ENCODE measurements at regions not wholly inside any gene's neighbourhood (a gene's known extent, or its start where the extent isn't known, plus 50 kb on each side); places are given as distances from the start of the nearest gene placed in this dataset.
"Not testable (repeated sequence)": the region's sequence is repeated elsewhere in the genome, so short reads cannot be mapped to it uniquely, and the experiment has no call there.

DNA sequence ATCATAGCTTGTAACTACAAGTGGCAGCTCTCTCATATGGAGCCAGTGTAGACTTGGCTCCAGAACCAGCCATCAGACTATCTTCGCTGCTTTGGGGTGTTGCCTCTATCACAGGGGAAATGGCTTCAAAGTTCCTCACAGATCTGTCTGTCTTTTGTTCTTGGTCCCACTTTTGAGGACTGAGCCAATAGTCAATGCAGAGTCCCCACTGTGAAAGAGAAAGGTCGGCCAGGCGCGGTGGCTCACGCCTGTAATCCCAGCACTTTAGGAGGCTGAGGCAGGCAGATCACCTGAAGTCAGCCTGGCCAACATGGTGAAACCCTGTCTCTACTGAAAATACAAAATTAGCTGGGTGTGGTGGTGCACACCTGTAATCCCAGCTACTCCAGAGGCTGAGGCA lies 86.9 kb upstream of the FZD7 start:
- ATAC-seq; DNase-seq (ENCODE audit: low spot score); intact Hi-C loops (cut with DNase I): not testable (repeated sequence)

GRCh38 chr2:201947287-201947686 lies 86.4 kb upstream of the FZD7 start:
- ATAC-seq (no peak), DNase-seq (ENCODE audit: low spot score) (no peak)
- intact Hi-C loops (cut with DNase I), result no loop called here

- peak; percentile 63 for ATAC-seq
- intact Hi-C loops (cut with DNase I), result no loop called here
- DNase-seq (ENCODE audit: low spot score), result no peak
These were observed 84.3 kb upstream of the FZD7 start for GRCh38 chr2:201949181-201949926.

- ATAC-seq, result no peak
- no peak for DNase-seq (ENCODE audit: low spot score)
- intact Hi-C loops (cut with DNase I), result no loop called here
These were observed 83.8 kb upstream of the FZD7 start for GRCh38 chr2:201949927-201950246.

DNA sequence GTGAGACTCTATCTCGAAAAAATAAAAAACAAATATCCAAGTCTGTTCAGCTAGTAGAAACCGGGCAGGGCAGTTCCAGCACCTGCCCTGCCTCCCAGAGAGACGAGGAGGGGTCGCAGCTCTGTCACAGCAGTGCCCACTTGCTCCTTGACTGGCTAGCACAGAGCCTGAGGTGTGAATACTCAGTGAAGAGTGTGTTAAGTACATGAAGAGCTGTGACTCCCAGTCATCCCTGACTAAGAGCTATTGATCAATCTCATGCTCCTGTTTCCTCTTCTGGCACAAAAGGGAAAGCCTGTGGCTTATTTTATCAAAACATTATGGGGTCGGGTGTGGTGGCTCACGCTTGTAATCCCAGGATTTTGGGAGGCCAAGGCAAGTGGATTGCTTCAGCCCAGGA lies 83.0 kb upstream of the FZD7 start:
- intact Hi-C loops (cut with DNase I), result no loop called here
- ATAC-seq, result no peak

DNA sequence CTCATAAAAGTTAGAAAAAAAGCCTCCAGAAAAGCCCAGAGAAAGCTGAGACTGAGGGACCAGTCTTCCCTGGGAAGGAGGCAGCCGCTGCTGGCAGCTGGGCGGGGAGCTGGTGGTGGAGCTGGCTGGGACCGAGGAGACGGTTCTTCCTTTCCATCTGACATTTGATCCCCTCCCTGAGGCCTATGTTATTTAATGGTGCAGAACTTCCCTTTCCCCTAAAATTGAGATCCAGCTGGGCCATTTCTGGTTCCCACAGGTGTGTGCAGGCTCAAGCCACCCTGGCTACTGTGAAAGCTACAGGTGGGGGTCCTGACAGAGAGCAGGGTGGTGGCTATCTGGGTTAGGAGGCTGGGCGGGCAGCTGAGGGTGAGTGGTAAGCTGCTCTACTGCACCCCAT lies 81.5 kb upstream of the FZD7 start:
- ATAC-seq, result no peak
- intact Hi-C loops (cut with DNase I), result no loop called here
- DNase-seq (ENCODE audit: low spot score), result no peak

More for the DNA sequence above, 83.0 kb upstream of the FZD7 start:
- no peak for DNase-seq (ENCODE audit: low spot score)

DNA sequence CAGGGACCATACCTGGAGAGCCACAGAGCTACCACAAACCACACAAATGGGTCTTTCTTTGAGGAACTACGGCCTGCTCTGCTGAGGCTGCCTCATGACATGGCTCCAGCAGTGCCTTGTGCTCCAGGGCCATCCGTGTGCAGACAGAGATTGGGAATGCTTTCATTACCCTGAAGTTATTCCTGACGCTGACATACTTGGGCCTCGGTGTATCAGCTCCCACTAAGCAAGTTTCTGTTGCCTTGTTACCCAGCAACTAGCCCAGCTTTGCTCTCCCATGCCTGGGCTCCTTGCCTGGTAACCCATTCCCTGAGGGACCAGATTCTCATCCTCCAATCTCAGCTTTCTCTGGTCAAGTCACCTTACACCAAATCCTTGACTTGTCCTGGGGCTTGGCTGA lies 80.3 kb upstream of the FZD7 start:
- ATAC-seq (peak; percentile 3), DNase-seq (ENCODE audit: low spot score) (no peak)
- intact Hi-C loops (cut with DNase I), result no loop called here

GRCh38 chr2:201953880-201954279 lies 79.8 kb upstream of the FZD7 start:
- peak; percentile 35 for ATAC-seq

DNA sequence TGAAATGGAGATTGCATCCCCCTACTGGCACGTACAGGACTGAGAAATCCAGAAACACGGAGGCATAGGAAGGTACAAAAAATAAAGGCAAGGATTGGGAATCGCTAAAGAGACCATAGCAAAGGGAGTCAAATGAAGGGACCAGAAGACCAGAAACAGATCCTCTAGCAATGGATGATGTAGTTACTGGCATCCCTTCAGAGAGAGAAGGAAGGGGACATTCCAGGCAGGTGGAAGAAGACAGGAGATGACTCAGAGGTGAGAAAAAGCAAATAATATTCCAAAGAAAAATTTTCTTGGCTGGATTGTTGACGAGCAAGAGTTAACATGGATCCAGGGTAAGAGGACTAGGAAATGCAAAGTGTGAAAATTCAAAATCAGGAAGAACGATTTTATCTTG lies 78.4 kb upstream of the FZD7 start:
- DNase-seq (ENCODE audit: low spot score) (no peak), ATAC-seq (no peak)
- intact Hi-C loops (cut with DNase I), result no loop called here

More at GRCh38 chr2:201953880-201954279, 79.8 kb upstream of the FZD7 start:
- no peak for DNase-seq (ENCODE audit: low spot score)
- intact Hi-C loops (cut with DNase I), result no loop called here

DNA sequence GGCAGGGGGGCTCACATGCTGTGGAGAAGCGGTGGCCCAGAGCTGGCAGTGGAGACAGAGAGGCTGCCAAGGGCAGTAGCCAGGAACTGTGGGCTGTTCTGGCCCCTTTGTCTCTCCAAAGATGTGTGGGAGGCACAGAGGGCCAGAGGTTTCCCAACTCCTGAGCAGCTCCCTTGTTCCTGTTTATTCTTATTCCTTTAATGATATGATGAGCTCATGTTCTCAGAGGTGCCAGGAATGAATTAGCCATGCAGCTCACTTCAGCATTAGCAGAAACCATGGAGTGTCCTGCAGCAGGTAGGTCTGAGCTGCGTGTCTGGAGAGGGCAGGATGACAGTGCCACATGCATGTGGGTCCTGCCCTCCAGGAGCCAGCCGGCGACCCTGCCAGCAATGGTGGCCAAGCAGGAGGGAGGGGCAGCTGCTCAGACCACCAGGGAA lies 77.9 kb upstream of the FZD7 start:
- ATAC-seq (peak; percentile 92), DNase-seq (ENCODE audit: low spot score) (no peak)
- intact Hi-C loops (cut with DNase I), result no loop called here

- no peak for ATAC-seq
- DNase-seq (ENCODE audit: low spot score), result no peak
- intact Hi-C loops (cut with DNase I), result no loop called here
These were observed 77.3 kb upstream of the FZD7 start for GRCh38 chr2:201956361-201956760.

DNA sequence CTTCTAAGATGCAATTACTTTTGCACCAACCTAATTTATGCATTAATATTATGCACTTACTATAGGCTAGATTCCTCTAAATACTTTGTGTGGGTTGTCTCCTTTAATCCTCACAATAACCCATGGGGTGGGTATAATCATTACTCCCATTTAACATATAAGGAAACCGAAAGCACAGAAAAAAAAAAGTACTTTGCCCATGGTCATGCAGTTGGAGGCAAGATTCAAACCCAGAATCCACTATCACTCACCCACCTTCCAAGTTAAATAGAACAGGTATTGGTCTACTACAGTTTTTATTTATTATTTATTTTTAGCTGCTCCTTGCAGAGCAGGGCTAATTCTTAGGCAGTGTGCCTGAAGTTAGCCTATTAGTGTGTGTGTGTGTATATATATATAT lies 76.6 kb upstream of the FZD7 start:
- DNase-seq (ENCODE audit: low spot score) (no peak), ATAC-seq (no peak)
- intact Hi-C loops (cut with DNase I), result no loop called here

DNA sequence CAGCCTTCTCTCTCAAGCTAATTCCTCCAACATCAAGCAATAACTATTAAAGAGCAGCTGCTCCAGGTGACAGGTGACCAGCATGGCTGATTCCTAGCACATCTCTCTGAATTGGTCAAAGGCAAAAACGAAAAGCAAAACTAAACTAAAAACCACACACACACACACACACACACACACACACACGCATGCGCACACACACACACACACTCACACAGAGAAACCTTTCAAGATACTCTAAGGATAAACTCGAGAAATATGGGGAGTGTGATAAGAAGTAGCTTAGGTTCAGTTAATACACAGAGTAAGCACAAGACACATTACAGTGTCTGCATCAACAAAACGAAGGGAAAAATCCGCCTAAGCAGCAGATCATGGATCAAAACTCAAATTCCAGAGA lies 74.5 kb upstream of the FZD7 start:
- ATAC-seq, result no peak

GRCh38 chr2:201959626-201960025 lies 74.0 kb upstream of the FZD7 start:
- DNase-seq (ENCODE audit: low spot score), result no peak
- intact Hi-C loops (cut with DNase I), result no loop called here
- ATAC-seq, result no peak

More for the DNA sequence above, 74.5 kb upstream of the FZD7 start:
- DNase-seq (ENCODE audit: low spot score), result no peak
- intact Hi-C loops (cut with DNase I), result no loop called here

DNA sequence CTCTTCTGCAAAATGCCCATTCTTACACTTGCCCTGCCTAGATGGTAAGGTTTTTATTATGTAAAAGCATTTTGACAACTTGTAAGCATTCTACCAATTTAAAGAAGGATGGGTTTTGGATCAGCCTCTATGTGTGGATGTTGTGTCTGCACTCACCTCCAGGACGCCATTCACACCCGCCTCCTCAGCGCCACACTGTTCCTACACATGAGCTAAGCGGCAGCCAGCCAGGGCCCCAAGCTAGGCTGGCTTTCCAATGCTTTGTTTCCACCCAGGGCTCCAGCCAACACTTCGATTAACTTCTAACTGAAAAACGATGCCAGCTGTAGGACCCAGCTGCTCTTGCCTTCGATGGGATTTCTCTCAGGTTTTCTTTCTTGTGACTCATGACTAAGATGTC lies 73.3 kb upstream of the FZD7 start:
- intact Hi-C loops (cut with DNase I), result no loop called here
- DNase-seq (ENCODE audit: low spot score) (no peak), ATAC-seq (no peak)

GRCh38 chr2:201961401-201961800 lies 72.3 kb upstream of the FZD7 start:
- DNase-seq (ENCODE audit: low spot score), result no peak
- intact Hi-C loops (cut with DNase I), result no loop called here
- ATAC-seq, result no peak

GRCh38 chr2:201962774-201963562 lies 70.7 kb upstream of the FZD7 start:
- ATAC-seq (no peak), DNase-seq (ENCODE audit: low spot score) (no peak)
- intact Hi-C loops (cut with DNase I), result no loop called here

DNA sequence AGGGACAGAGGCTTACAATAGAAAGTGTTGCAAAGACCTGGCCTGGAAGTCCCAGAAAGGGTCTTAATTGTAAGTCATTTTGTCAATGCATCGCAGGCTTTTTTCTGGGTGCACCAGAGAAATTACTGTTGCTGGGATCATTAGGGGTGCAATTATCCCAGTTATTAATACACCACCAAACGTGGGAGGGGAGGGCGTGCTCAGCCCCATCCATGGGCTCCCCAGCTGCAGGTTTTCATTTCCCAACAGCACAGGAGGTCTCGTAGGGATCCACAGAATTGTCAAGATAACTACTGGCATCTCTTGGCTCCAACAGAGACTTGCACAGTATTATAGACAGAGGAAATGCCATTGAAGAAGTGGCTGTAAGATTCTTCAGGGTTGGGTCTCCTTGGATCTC lies 69.6 kb upstream of the FZD7 start:
- ATAC-seq, result no peak
- no peak for DNase-seq (ENCODE audit: low spot score)
- intact Hi-C loops (cut with DNase I), result no loop called here

GRCh38 chr2:201964631-201965206 lies 68.9 kb upstream of the FZD7 start:
- ATAC-seq (no peak), DNase-seq (ENCODE audit: low spot score) (no peak)
- intact Hi-C loops (cut with DNase I), result no loop called here

GRCh38 chr2:201965550-201965949 lies 68.1 kb upstream of the FZD7 start:
- no peak for ATAC-seq
- no peak for DNase-seq (ENCODE audit: low spot score)
- intact Hi-C loops (cut with DNase I), result no loop called here
